Panc1 (cell line): ENCODE measurements at regions not wholly inside any gene's neighbourhood (a gene's known extent, or its start where the extent isn't known, plus 50 kb on each side); places are given as distances from the start of the nearest gene placed in this dataset.

Experiments
- ATAC-seq: fragments of 200-7000 bp; cut with Tn5 transposase; 2 replicates; pipeline ENCODE4 v1.9.1; 2020; ENCODE audit warnings: mild to moderate bottlenecking, moderate library complexity
- BruUV-seq: library from RNA; stranded (reverse); fragments of 400-500 nt; replicated peaks from 2 replicates; lab custom pipeline; 2021; lab: Mats Ljungman, UMichigan
- CTCF ChIA-PET: fragments of 300-600 bp; sonication (Branson Sonifier 250); formaldehyde crosslinking; loops from one replicate; lab custom pipeline; 2022; ENCODE audit warnings: antibody characterized with exemption; lab: Charles Lee
- POLR2A ChIA-PET: fragments of 300-600 bp; sonication (Branson Sonifier 250); formaldehyde crosslinking; loops from one replicate; lab custom pipeline; 2022; ENCODE audit warnings: antibody characterized with exemption; lab: Charles Lee
- DNase-seq: peaks from one replicate; pipeline ENCODE4 v3.0.0-alpha.2; 2010; ENCODE audit warnings: low read depth, low spot score
- H3K27ac ChIP-seq: 2 replicates; pipeline ENCODE4 v1.5.1; 2011; ENCODE audit warnings: mild to moderate bottlenecking, low read length, inconsistent platforms
- H3K27me3 ChIP-seq: fragments of 200-500 bp; sonication (Bioruptor generic); 2 replicates; pipeline ENCODE4 v1.6.0; 2014; ENCODE audit warnings: low read length, inconsistent platforms; ENCODE audit not compliant: control insufficient read depth, insufficient read depth
- H3K36me3 ChIP-seq: fragments of 200-500 bp; sonication (Bioruptor generic); 2 replicates; pipeline ENCODE4 v1.5.1; 2014; ENCODE audit warnings: inconsistent platforms, mild to moderate bottlenecking, low read length, moderate library complexity; ENCODE audit not compliant: control insufficient read depth, insufficient read depth
- H3K4me1 ChIP-seq: 2 replicates; pipeline ENCODE4 v1.5.1; 2011; ENCODE audit warnings: inconsistent platforms, mild to moderate bottlenecking, low read length, moderate library complexity; ENCODE audit not compliant: control insufficient read depth, insufficient read depth
- H3K4me3 ChIP-seq, 2 experiments: 2 replicates each; pipeline ENCODE4 v1.5.1; 2011 to 2012; ENCODE audit warnings: low read depth in 2 of 2, low read length in 2 of 2, mild to moderate bottlenecking in 2 of 2, inconsistent platforms in 1 of 2, moderate library complexity in 1 of 2
- H3K9me3 ChIP-seq: fragments of 200-500 bp; sonication (Bioruptor generic); 2 replicates; pipeline ENCODE4 v1.5.1; 2014; ENCODE audit warnings: low read depth, mild to moderate bottlenecking, inconsistent platforms, low read length, moderate library complexity; ENCODE audit not compliant: control insufficient read depth, insufficient read depth
- CTCF ChIP-seq: fragments of 450-650 bp; IDR thresholded peaks from 2 replicates; pipeline ENCODE4 v1.5.1; 2017; ENCODE audit warnings: mild to moderate bottlenecking
- POLR2AphosphoS5 ChIP-seq: IDR thresholded peaks from 2 replicates; pipeline ENCODE4 v1.6.1; 2012; ENCODE audit warnings: mild to moderate bottlenecking, low read depth, low read length, moderate library complexity
- REST ChIP-seq, 2 experiments: IDR thresholded peaks; 2 replicates each; pipeline ENCODE4 v1.6.1; 2011 to 2012; ENCODE audit warnings: low read depth in 2 of 2, control low read depth in 1 of 2, low read length in 1 of 2, mild to moderate bottlenecking in 1 of 2, moderate library complexity in 1 of 2; ENCODE audit not compliant: insufficient read depth in 1 of 2
- SIN3A ChIP-seq: IDR thresholded peaks from 2 replicates; pipeline ENCODE4 v1.6.1; 2012; ENCODE audit warnings: low read depth, mild to moderate bottlenecking, low read length, moderate library complexity, borderline replicate concordance; ENCODE audit not compliant: insufficient read depth
- TCF7L2 ChIP-seq: IDR thresholded peaks from 2 replicates; pipeline ENCODE4 v1.6.1; 2011; ENCODE audit warnings: mild to moderate bottlenecking, low read depth, low read length, inconsistent platforms
- in situ Hi-C: cut with HindIII; loops from 2 replicates; pipeline ENCODE4 v1.10.0; 2016; ENCODE audit warnings: low sequenced_read_pairs, low pct_unique_long_range_greater_than_20kb
- intact Hi-C: fragments of 100-400 bp; cut with micrococcal nuclease; formaldehyde crosslinking; loops from one replicate; pipeline ENCODE4 v1.10.0; 2022; ENCODE audit not compliant: unreplicated experiment

GRCh38 chr13:80744147-80744914, 403.4 kb upstream of the SPRY2 start:
- ChIA-PET POLR2A (no interaction called here), CTCF (no interaction called here)
- TF ChIP-seq SIN3A (no peak), POLR2AphosphoS5 (no peak), TCF7L2 (no peak), CTCF (no peak), REST (IDR thresholded peaks at IDR 0.05; ENCODE audit: insufficient read depth in 1 of 2, low read depth in 2 of 2, low read length in 1 of 2) (no peak)
- no TSS peak for BruUV-seq
- intact Hi-C loops = no loop called here
- H3K9me3 ChIP-seq = no peaks in the 10 kb centered on the region
- H3K36me3 ChIP-seq = no peaks in the 10 kb centered on the region
- no peaks in the 10 kb centered on the region for H3K4me1 ChIP-seq
- DNase-seq (no peak), ATAC-seq (no peak)
- no peak overlapping the region for H3K27ac ChIP-seq
- in situ Hi-C loops = no loop called here
- H3K4me3 ChIP-seq = no peak overlapping the region
- H3K27me3 ChIP-seq = no peaks in the 10 kb centered on the region

GRCh38 chr13:80742033-80742432, 401.1 kb upstream of the SPRY2 start:
- no TSS peak for BruUV-seq
- in situ Hi-C loops (no loop called here), intact Hi-C loops (no loop called here)
- Histone ChIP-seq H3K4me1 (no peaks in the 10 kb centered on the region), H3K27me3 (no peaks in the 10 kb centered on the region), H3K4me3 (no peak overlapping the region), H3K27ac (no peak overlapping the region), H3K36me3 (no peaks in the 10 kb centered on the region), H3K9me3 (no peaks in the 10 kb centered on the region)
- TF ChIP-seq TCF7L2 (no peak), CTCF (no peak), REST (IDR thresholded peaks at IDR 0.05; ENCODE audit: insufficient read depth in 1 of 2, low read depth in 2 of 2, low read length in 1 of 2) (no peak), SIN3A (no peak), POLR2AphosphoS5 (no peak)
- ChIA-PET POLR2A (no interaction called here), CTCF (no interaction called here)
- ATAC-seq (no peak), DNase-seq (no peak)
